B cell (primary cell): ENCODE measurements at regions not wholly inside any gene's neighbourhood (a gene's known extent, or its start where the extent isn't known, plus 50 kb on each side); places are given as distances from the start of the nearest gene placed in this dataset.

Experiments used
- ATAC-seq: fragments of 200-7000 bp; cut with Tn5 transposase; one replicate; pipeline ENCODE4 v1.10.0; 2021; ENCODE audit warnings: low read depth, mild to moderate bottlenecking, moderate number of reproducible peaks, moderate library complexity
- CTCF ChIA-PET: fragments of 350-600 bp; sonication (Branson Sonifier 250); formaldehyde crosslinking; loops from one replicate; lab custom pipeline; 2021; ENCODE audit warnings: antibody characterized with exemption, inconsistent platforms; lab: Charles Lee
- POLR2A ChIA-PET: fragments of 350-600 bp; sonication (Branson Sonifier 250); formaldehyde crosslinking; loops from one replicate; lab custom pipeline; 2021; ENCODE audit warnings: antibody characterized with exemption; lab: Charles Lee
- DNase-seq: peaks from one replicate; pipeline ENCODE4 v3.0.0; 2013
- H2AFZ ChIP-seq: 2 replicates; pipeline ENCODE4 v1.6.1; 2012; ENCODE audit warnings: mild to moderate bottlenecking, low read depth, low read length; ENCODE audit not compliant: insufficient read depth, poor library complexity, severe bottlenecking
- H3K27ac ChIP-seq, 2 donors: 1 replicate in 1 of 2; 2 replicates in 1 of 2; pipeline ENCODE4 v1.5.1; 2012 to 2013; ENCODE audit warnings: low read length in 2 of 2, mild to moderate bottlenecking in 2 of 2, moderate library complexity in 1 of 2
- H3K27me3 ChIP-seq, 4 experiments: fragments of 200-600 bp in 1 of 4; sonication (generic) in 1 of 4; replicated peaks in 1 of 4; 1 replicate in 2 of 4; 2 replicates in 2 of 4; pipeline versions ENCODE4 v1.6.1 to v1.7.0; 2013 to 2016; ENCODE audit warnings: low read length in 3 of 4, mild to moderate bottlenecking in 2 of 4, mixed read lengths in 1 of 4, moderate library complexity in 1 of 4; ENCODE audit not compliant: insufficient read depth in 4 of 4, control insufficient read depth in 3 of 4; ENCODE audit errors: control extremely low read depth in 1 of 4
- H3K36me3 ChIP-seq, 2 experiments: replicated peaks in 1 of 2; 1 replicate in 1 of 2; 2 replicates in 1 of 2; pipeline versions ENCODE4 v1.6.1 to v1.7.1; 2013; ENCODE audit warnings: low read length in 1 of 2; ENCODE audit not compliant: insufficient read depth in 2 of 2, control insufficient read depth in 1 of 2; ENCODE audit errors: control extremely low read depth in 1 of 2, extremely low read depth in 1 of 2
- H3K4me1 ChIP-seq, 2 donors: fragments of 200-600 bp in 1 of 2; sonication (generic) in 1 of 2; 1 replicate in 1 of 2; 2 replicates in 1 of 2; pipeline versions ENCODE4 v1.5.1 to v1.6.1; 2013 to 2017; ENCODE audit warnings: low read length in 2 of 2; ENCODE audit not compliant: control insufficient read depth in 2 of 2, insufficient read depth in 2 of 2
- H3K4me2 ChIP-seq: replicated peaks from 2 replicates; pipeline ENCODE3; 2012; ENCODE audit warnings: mild to moderate bottlenecking, low read depth, low read length; ENCODE audit not compliant: poor library complexity, severe bottlenecking
- H3K4me3 ChIP-seq, 5 experiments: fragments of 200-600 bp in 1 of 5; sonication (generic) in 1 of 5; 1 replicate in 3 of 5; 2 replicates in 2 of 5; pipeline versions ENCODE4 v1.5.1 to v1.7.0; 2011 to 2016; ENCODE audit warnings: low read length in 4 of 5, mild to moderate bottlenecking in 4 of 5, low read depth in 2 of 5, control low read depth in 1 of 5, moderate library complexity in 1 of 5; ENCODE audit not compliant: insufficient read depth in 1 of 5; ENCODE audit errors: control extremely low read depth in 1 of 5, extremely low read depth in 1 of 5
- H3K79me2 ChIP-seq: fragments of 200-600 bp; sonication (generic); one replicate; pipeline ENCODE4 v1.6.0; 2016; ENCODE audit warnings: low read length; ENCODE audit not compliant: control insufficient read depth, insufficient read depth
- H3K9ac ChIP-seq: fragments of 200-600 bp; sonication (generic); 2 replicates; pipeline ENCODE4 v1.6.1; 2017; ENCODE audit warnings: mild to moderate bottlenecking, low read length, moderate library complexity
- H3K9me3 ChIP-seq, 3 donors: one replicate each; pipeline versions ENCODE4 v1.6.1 to v1.7.1; 2013; ENCODE audit warnings: low read length in 2 of 3; ENCODE audit not compliant: control insufficient read depth in 2 of 3, insufficient read depth in 1 of 3; ENCODE audit errors: control extremely low read depth in 1 of 3
- H4K20me1 ChIP-seq: 2 replicates; pipeline ENCODE4 v1.6.0; 2012; ENCODE audit warnings: mild to moderate bottlenecking, low read length; ENCODE audit not compliant: insufficient read depth, control insufficient read depth, poor library complexity, severe bottlenecking
- H3K27ac Mint-ChIP-seq: one replicate; pipeline ENCODE4 v1.8.0; 2021; ENCODE audit warnings: mixed read lengths
- H3K27me3 Mint-ChIP-seq: one replicate; pipeline ENCODE4 v1.8.0; 2021; ENCODE audit warnings: mixed read lengths
- H3K4me1 Mint-ChIP-seq: one replicate; pipeline ENCODE4 v1.8.0; 2021; ENCODE audit warnings: mixed read lengths
- H3K4me3 Mint-ChIP-seq: one replicate; pipeline ENCODE4 v1.8.0; 2021; ENCODE audit warnings: mixed read lengths
- H3K9me3 Mint-ChIP-seq: one replicate; pipeline ENCODE4 v1.8.0; 2022; ENCODE audit warnings: mixed read lengths; ENCODE audit not compliant: insufficient read depth
- EZH2 ChIP-seq: IDR thresholded peaks from 2 replicates; pipeline ENCODE4 v1.6.1; 2012; ENCODE audit warnings: borderline replicate concordance, low read depth, mild to moderate bottlenecking, moderate library complexity, low read length; ENCODE audit not compliant: insufficient read depth, poor library complexity, severe bottlenecking
- WGBS: methylation state at CpG from one replicate; pipeline ENCODE4 v1.1.5; 2013; ENCODE audit warnings: missing lambda C conversion rate; ENCODE audit not compliant: insufficient coverage; 5-methylcytosine and 5-hydroxymethylcytosine counted together
- intact Hi-C: fragments of 100-400 bp; cut with micrococcal nuclease; formaldehyde crosslinking; loops from one replicate; pipeline ENCODE4 v1.10.0; 2022
- TF ChIP-seq, protein P1 (sequence below): fragments of 200-600 bp; IDR thresholded peaks from one replicate; pipeline ENCODE4 v1.8.0; 2022; ENCODE audit warnings: antibody characterized with exemption, mild to moderate bottlenecking

DNA sequence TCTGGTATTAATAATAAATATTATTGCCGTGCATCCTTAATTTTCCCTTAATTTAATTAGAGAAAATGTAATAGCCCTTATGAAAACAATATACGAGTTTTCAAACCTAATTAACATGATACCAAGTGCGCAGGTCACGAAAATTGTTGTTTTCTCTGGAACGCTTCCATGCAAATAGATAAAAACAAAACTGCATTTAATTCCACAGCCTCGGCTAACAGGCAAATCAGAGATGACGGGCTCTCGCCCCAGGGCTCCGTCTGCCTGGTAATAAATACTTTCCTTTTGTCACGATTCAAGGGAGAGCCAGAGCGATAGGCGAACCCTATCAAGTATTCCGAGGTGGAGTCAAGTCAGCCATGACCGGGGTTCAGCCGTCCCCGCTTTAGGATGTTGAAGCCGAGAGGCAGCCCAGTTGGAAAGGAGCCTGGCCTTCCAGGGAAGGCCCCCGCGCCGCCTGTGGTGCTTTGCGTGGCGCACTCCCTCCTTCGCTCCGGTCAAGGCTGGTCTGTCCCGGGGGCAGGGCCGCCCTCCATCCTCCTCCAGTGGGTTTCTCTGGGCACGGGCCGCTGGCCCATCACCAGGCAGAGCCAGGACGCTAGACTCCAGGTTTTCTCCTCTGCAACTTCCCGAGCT, 137.8 kb upstream of the GSC start:
- Mint-ChIP-seq H3K27ac (no peak overlapping the region), H3K4me3 (no peak overlapping the region), H3K9me3 (peaks cover 8% of the 10 kb centered on the region), H3K27me3 (peaks cover 9% of the 10 kb centered on the region), H3K4me1 (no peaks in the 10 kb centered on the region)
- Histone ChIP-seq H3K4me1 (no peaks in the 10 kb centered on the region), H3K4me3 (no peak overlapping the region), H3K9me3 (peaks cover 0 to 5% (median 0%) of the 10 kb centered on the region in 3 donors), H3K27me3 (peaks cover 0 to 4% (median 0%) of the 10 kb centered on the region in 4 experiments), H2AFZ (no peak overlapping the region), H3K9ac (no peak overlapping the region), H4K20me1 (no peaks in the 10 kb centered on the region), H3K27ac (no peak overlapping the region), H3K4me2 (no peak overlapping the region), H3K36me3 (no peaks in the 10 kb centered on the region), H3K79me2 (no peaks in the 10 kb centered on the region)
- WGBS, result 90% methylated on average over 29 of the region's 30 CpGs
- CTCF ChIA-PET, result no interaction called here
- DNase-seq (no peak), ATAC-seq (no peak)
- intact Hi-C loops, result no loop called here
- POLR2A ChIA-PET, result no interaction called here
- TF ChIP-seq EZH2, result no peak
- TF ChIP-seq, protein P1, sequence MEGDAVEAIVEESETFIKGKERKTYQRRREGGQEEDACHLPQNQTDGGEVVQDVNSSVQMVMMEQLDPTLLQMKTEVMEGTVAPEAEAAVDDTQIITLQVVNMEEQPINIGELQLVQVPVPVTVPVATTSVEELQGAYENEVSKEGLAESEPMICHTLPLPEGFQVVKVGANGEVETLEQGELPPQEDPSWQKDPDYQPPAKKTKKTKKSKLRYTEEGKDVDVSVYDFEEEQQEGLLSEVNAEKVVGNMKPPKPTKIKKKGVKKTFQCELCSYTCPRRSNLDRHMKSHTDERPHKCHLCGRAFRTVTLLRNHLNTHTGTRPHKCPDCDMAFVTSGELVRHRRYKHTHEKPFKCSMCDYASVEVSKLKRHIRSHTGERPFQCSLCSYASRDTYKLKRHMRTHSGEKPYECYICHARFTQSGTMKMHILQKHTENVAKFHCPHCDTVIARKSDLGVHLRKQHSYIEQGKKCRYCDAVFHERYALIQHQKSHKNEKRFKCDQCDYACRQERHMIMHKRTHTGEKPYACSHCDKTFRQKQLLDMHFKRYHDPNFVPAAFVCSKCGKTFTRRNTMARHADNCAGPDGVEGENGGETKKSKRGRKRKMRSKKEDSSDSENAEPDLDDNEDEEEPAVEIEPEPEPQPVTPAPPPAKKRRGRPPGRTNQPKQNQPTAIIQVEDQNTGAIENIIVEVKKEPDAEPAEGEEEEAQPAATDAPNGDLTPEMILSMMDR, result no peak

DNA sequence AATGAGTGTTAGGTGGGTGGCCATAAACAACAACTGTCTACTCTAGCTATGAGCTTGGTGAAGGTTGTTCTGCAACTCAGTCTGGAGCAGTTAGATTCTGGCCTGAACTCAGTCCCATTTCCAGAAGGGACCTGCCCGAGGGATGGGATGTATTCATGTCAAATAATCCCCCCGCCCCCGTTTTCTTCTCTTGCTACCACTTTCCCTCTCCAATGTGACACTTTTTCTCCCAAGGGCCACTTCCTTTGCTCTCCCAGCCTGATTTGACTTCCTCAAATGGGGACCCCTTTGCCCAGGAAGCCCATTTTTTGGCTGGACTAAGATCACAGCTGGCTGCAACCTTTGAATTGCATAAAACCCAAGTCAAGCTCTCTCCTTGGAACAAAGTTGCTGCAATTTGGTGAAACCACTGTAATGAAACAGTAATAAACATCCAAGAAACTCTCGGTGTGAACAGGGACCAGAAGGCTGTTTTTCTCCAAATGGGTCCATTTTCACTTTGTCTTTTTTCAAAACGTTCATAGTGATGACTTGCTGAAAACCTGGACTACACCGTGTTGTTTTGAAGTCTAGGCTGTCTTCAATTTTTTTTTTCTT, 137.2 kb upstream of the GSC start:
- H3K9ac ChIP-seq, result no peak overlapping the region
- no peak for ATAC-seq
- no peak overlapping the region for H3K4me3 ChIP-seq
- H3K27me3 ChIP-seq, result peaks cover 0 to 4% (median 0%) of the 10 kb centered on the region in 4 experiments
- Mint-ChIP-seq H3K4me3 (no peak overlapping the region), H3K27me3 (peaks cover 6% of the 10 kb centered on the region), H3K9me3 (peaks cover 8% of the 10 kb centered on the region), H3K4me1 (no peaks in the 10 kb centered on the region), H3K27ac (no peak overlapping the region)
- CTCF ChIA-PET, result no interaction called here
- H2AFZ ChIP-seq, result no peak overlapping the region
- H3K4me1 ChIP-seq, result no peaks in the 10 kb centered on the region
- WGBS, result 80% methylated on average over 2 of the region's 6 CpGs
- POLR2A ChIA-PET, result no interaction called here
- intact Hi-C loops, result no loop called here
- H3K27ac ChIP-seq, result no peak overlapping the region
- no peaks in the 10 kb centered on the region for H3K79me2 ChIP-seq
- no peak for DNase-seq
- H3K36me3 ChIP-seq, result no peaks in the 10 kb centered on the region
- no peak overlapping the region for H3K4me2 ChIP-seq
- peaks cover 0 to 5% (median 0%) of the 10 kb centered on the region in 3 donors for H3K9me3 ChIP-seq
- TF ChIP-seq, protein P1, result no peak
- no peak for TF ChIP-seq EZH2
- no peaks in the 10 kb centered on the region for H4K20me1 ChIP-seq
